K562 (cell line): ENCODE measurements at regions not wholly inside any gene's neighbourhood (a gene's known extent, or its start where the extent isn't known, plus 50 kb on each side); places are given as distances from the start of the nearest gene placed in this dataset.

Experiments
- ATAC-seq: fragments of 200-7000 bp; cut with Tn5 transposase; 3 replicates; pipeline ENCODE4 v1.9.1; 2020; ENCODE audit warnings: moderate library complexity
- BruUV-seq: library from RNA; stranded (reverse); fragments of 400-500 nt; replicated peaks from 2 replicates; lab custom pipeline; 2021; lab: Mats Ljungman, UMichigan
- CTCF ChIA-PET: fragments of 300-600 bp; formaldehyde crosslinking; extraction: SDS; loops from one replicate; lab custom pipeline; 2021; ENCODE audit warnings: low intra/inter-chr PET ratio; lab: Yijun Ruan, JAX
- POLR2A ChIA-PET: fragments of 300-600, 350-650 bp; sonication (Branson Sonifier 250); formaldehyde crosslinking; extraction: SDS; loops from one replicate; lab custom pipeline; 2021; ENCODE audit warnings: antibody characterized with exemption, inconsistent platforms; lab: Yijun Ruan, JAX
- DNase-seq, 4 experiments: peaks; one replicate each; pipeline versions ENCODE4 v3.0.0 to v3.0.0-alpha.2; 2011 to 2018; ENCODE audit warnings: low spot score in 3 of 4, mixed read lengths in 3 of 4; ENCODE audit errors: extremely low read depth in 1 of 4
- FAIRE-seq: peaks from 2 replicates; lab custom pipeline; 2011; peaks lifted over from hg19 to GRCh38; lab: Jason Lieb, UNC
- H2AFZ ChIP-seq: 2 replicates; pipeline ENCODE4 v1.6.0; 2011; ENCODE audit warnings: low read depth, low read length, control low read depth, inconsistent platforms
- H3K27ac ChIP-seq: fragments of 200-600 bp; 3 replicates; pipeline ENCODE4 v1.8.0; 2011; ENCODE audit warnings: low read depth, mild to moderate bottlenecking, control low read depth, inconsistent platforms, low read length, moderate library complexity, mixed read lengths; ENCODE audit errors: extremely low read depth
- H3K27me3 ChIP-seq, 2 experiments: fragments of 300-600 bp in 1 of 2; 2 replicates in 1 of 2; 3 replicates in 1 of 2; pipeline versions ENCODE4 v1.6.0 to v1.8.0; 2011; ENCODE audit warnings: inconsistent platforms in 2 of 2, low read length in 2 of 2, mild to moderate bottlenecking in 1 of 2, mixed read lengths in 1 of 2, moderate library complexity in 1 of 2; ENCODE audit not compliant: control insufficient read depth in 2 of 2, insufficient read depth in 2 of 2
- H3K36me3 ChIP-seq: fragments of 300-600 bp; 3 replicates; pipeline ENCODE4 v1.8.0; 2011; ENCODE audit warnings: mild to moderate bottlenecking, low read length, inconsistent platforms; ENCODE audit not compliant: control insufficient read depth, insufficient read depth
- H3K4me1 ChIP-seq, 2 experiments: fragments of 200-600 bp in 1 of 2; replicated peaks in 1 of 2; 2 replicates in 1 of 2; 3 replicates in 1 of 2; pipeline versions ENCODE4 v1.5.1 to v1.8.0; 2011; ENCODE audit warnings: inconsistent platforms in 2 of 2, low read length in 2 of 2, mild to moderate bottlenecking in 1 of 2, mixed read lengths in 1 of 2, moderate library complexity in 1 of 2; ENCODE audit not compliant: control insufficient read depth in 2 of 2, insufficient read depth in 2 of 2
- H3K4me2 ChIP-seq: 2 replicates; pipeline ENCODE4 v1.6.1; 2011; ENCODE audit warnings: low read length, control low read depth, inconsistent platforms, mixed read lengths; ENCODE audit not compliant: insufficient read depth
- H3K4me3 ChIP-seq: fragments of 200-600 bp; sonication (generic), shearing (Covaris generic); 2 replicates; pipeline ENCODE4 v1.5.1; 2016; ENCODE audit warnings: control low read depth, inconsistent platforms
- H3K79me2 ChIP-seq: fragments of 200-600 bp; 3 replicates; pipeline ENCODE4 v1.8.0; 2011; ENCODE audit warnings: low read length, inconsistent platforms; ENCODE audit not compliant: control insufficient read depth, insufficient read depth
- H3K9ac ChIP-seq, 2 experiments: 2 replicates each; pipeline versions ENCODE4 v1.6.0 to v1.6.1; 2011; ENCODE audit warnings: low read depth in 2 of 2, low read length in 2 of 2, control low read depth in 1 of 2, inconsistent platforms in 1 of 2, mild to moderate bottlenecking in 1 of 2, mixed read lengths in 1 of 2; ENCODE audit not compliant: insufficient read depth in 1 of 2
- H3K9me1 ChIP-seq: one replicate; pipeline ENCODE4 v1.6.0; 2011; ENCODE audit warnings: inconsistent platforms, mild to moderate bottlenecking, low read length, moderate library complexity; ENCODE audit not compliant: control insufficient read depth, insufficient read depth
- H3K9me3 ChIP-seq: replicated peaks from 2 replicates; pipeline ENCODE4 v1.5.1; 2011; ENCODE audit warnings: low read depth, low read length, inconsistent platforms; ENCODE audit not compliant: control insufficient read depth, insufficient read depth
- H4K20me1 ChIP-seq: replicated peaks from 2 replicates; pipeline ENCODE4 v1.6.1; 2011; ENCODE audit warnings: low read length, inconsistent platforms, mixed read lengths; ENCODE audit not compliant: control insufficient read depth, insufficient read depth
- CTCF ChIP-seq, 3 experiments: IDR thresholded peaks in 2 of 3; conservative IDR thresholded peaks in 1 of 3; 2 replicates each; pipeline ENCODE4 v1.5.1; 2011 to 2012; ENCODE audit warnings: low read length in 3 of 3, mild to moderate bottlenecking in 3 of 3, control low read depth in 2 of 3, improper control_type of control experiment in 1 of 3, inconsistent platforms in 1 of 3, low read depth in 1 of 3, mixed read lengths in 1 of 3, moderate library complexity in 1 of 3; ENCODE audit not compliant: insufficient read depth in 2 of 3
- ESRRB ChIP-seq: fragments of 250-450 bp; sonication (Bioruptor Pico); IDR thresholded peaks from 2 replicates; pipeline ENCODE4 v1.5.0; 2020; ENCODE audit warnings: mild to moderate bottlenecking, moderate library complexity, borderline replicate concordance
- GABPB2 ChIP-seq: fragments of 250-450 bp; sonication (Bioruptor Pico); conservative IDR thresholded peaks from 2 replicates; pipeline ENCODE4 v1.5.1; 2021; ENCODE audit warnings: mild to moderate bottlenecking
- GTF2F1 ChIP-seq: IDR thresholded peaks from 2 replicates; pipeline ENCODE4 v1.6.1; 2011; ENCODE audit warnings: low read depth, low read length, improper control_type of control experiment
- PRPF4 ChIP-seq: fragments of 200-400 bp; formaldehyde crosslinking; IDR thresholded peaks from one replicate; pipeline ENCODE4 v1.6.1; 2017; ENCODE audit warnings: low read length, low read depth, mild to moderate bottlenecking; ENCODE audit not compliant: insufficient read depth, poor library complexity, severe bottlenecking
- RBM39 ChIP-seq: fragments of 200-400 bp; formaldehyde crosslinking; optimal IDR thresholded peaks from 2 replicates; pipeline ENCODE3; 2018; ENCODE audit warnings: low read depth, low read length
- RHOXF2B ChIP-seq: fragments of 250-450 bp; sonication (Bioruptor Pico); conservative IDR thresholded peaks from 2 replicates; pipeline ENCODE4 v1.5.1; 2021
- STAG1 ChIP-seq: sonication (generic); formaldehyde crosslinking; IDR thresholded peaks from 2 replicates; pipeline ENCODE4 v1.5.0; 2020; ENCODE audit warnings: missing genetic modification reagents, borderline replicate concordance
- TEAD2 ChIP-seq: fragments of 450-650 bp; IDR thresholded peaks from 2 replicates; pipeline ENCODE4 v1.6.1; 2016; ENCODE audit warnings: missing genetic modification characterization, control low read depth, missing compliant biosample characterization
- TOE1 ChIP-seq, 2 experiments: fragments of 450-650 bp in 1 of 2; sonication (generic) in 1 of 2; formaldehyde crosslinking in 1 of 2; IDR thresholded peaks; 2 replicates each; pipeline versions ENCODE4 v1.7.1 to v1.8.0; 2016 to 2022; ENCODE audit warnings: borderline replicate concordance in 2 of 2, mild to moderate bottlenecking in 2 of 2, antibody characterized with exemption in 1 of 2, inconsistent platforms in 1 of 2, low read depth in 1 of 2, missing genetic modification reagents in 1 of 2, moderate library complexity in 1 of 2
- ZBTB34 ChIP-seq: fragments of 250-450 bp; sonication (Bioruptor Pico); IDR thresholded peaks from 2 replicates; pipeline ENCODE4 v1.8.0; 2021; ENCODE audit warnings: mild to moderate bottlenecking, moderate library complexity
- ZKSCAN1 ChIP-seq: fragments of 150-350 bp; IDR thresholded peaks from 2 replicates; pipeline ENCODE4 v1.6.1; 2016; ENCODE audit warnings: low read depth, low read length
- ZNF586 ChIP-seq: fragments of 450-650 bp; formaldehyde crosslinking; conservative IDR thresholded peaks from 2 replicates; pipeline ENCODE4 v1.4.0; 2020; ENCODE audit warnings: mild to moderate bottlenecking, moderate library complexity
- WGBS: fragments of 100-300 bp; shearing (Covaris generic); methylation state at CpG from one replicate; pipeline ENCODE4 v1.1.6; 2016; ENCODE audit warnings: low coverage, mixed read lengths; ENCODE audit not compliant: insufficient coverage; ENCODE audit errors: missing lambda C conversion rate; 5-methylcytosine and 5-hydroxymethylcytosine counted together
- in situ Hi-C: fragments of 300-500 bp; cut with MboI; formaldehyde crosslinking; loops from 4 replicates; pipeline ENCODE4 v1.15.0; 2018; ENCODE audit warnings: inconsistent platforms, mixed read lengths
- intact Hi-C: fragments of 100-400 bp; cut with micrococcal nuclease; formaldehyde crosslinking; loops from 2 replicates; pipeline ENCODE4 v1.14.2; 2022

GRCh38 chr13:61600360-61601033 is 184.8 kb upstream of the PCDH20 start:
- BruUV-seq = no TSS peak
- Histone ChIP-seq H3K79me2 (no peaks in the 10 kb centered on the region), H2AFZ (no peak overlapping the region), H3K27ac (no peak overlapping the region), H3K4me1 (no peaks in the 10 kb centered on the region), H3K4me2 (no peak overlapping the region), H3K4me3 (no peak overlapping the region), H3K9me1 (no peaks in the 10 kb centered on the region), H3K9me3 (no peaks in the 10 kb centered on the region), H3K36me3 (no peaks in the 10 kb centered on the region), H3K27me3 (no peaks in the 10 kb centered on the region), H3K9ac (no peak overlapping the region), H4K20me1 (no peaks in the 10 kb centered on the region)
- intact Hi-C loops (no loop called here), in situ Hi-C loops (no loop called here)
- FAIRE-seq (no peak), ATAC-seq (no peak), DNase-seq (no peak)
- ChIA-PET POLR2A (no interaction called here), CTCF (no interaction called here)
- TF ChIP-seq CTCF (IDR thresholded peaks at IDR 0.05 in 2 of 3, conservative IDR thresholded peaks at IDR 0.05 in 1 of 3; ENCODE audit: insufficient read depth in 2 of 3, low read depth in 1 of 3, low read length in 3 of 3) = no peak
- no peak for TF ChIP-seq GABPB2 (CRISPR knock-in tag)
- 0% methylated on average over 3 of the region's 3 CpGs for WGBS

- H4K20me1 ChIP-seq = no peaks in the 10 kb centered on the region
- no TSS peak for BruUV-seq
- intact Hi-C loops = no loop called here
- no peaks in the 10 kb centered on the region for H3K4me1 ChIP-seq
- 0% methylated on average over 2 of the region's 2 CpGs for WGBS
- ATAC-seq = no peak
- H3K9me3 ChIP-seq = no peaks in the 10 kb centered on the region
- no peaks in the 10 kb centered on the region for H3K36me3 ChIP-seq
- no peak overlapping the region for H2AFZ ChIP-seq
- no peak overlapping the region for H3K9ac ChIP-seq
- H3K27me3 ChIP-seq = no peaks in the 10 kb centered on the region
- no peak for DNase-seq
- H3K27ac ChIP-seq = no peak overlapping the region
- in situ Hi-C loops = no loop called here
- no peaks in the 10 kb centered on the region for H3K79me2 ChIP-seq
- H3K9me1 ChIP-seq = no peaks in the 10 kb centered on the region
- FAIRE-seq = no peak
- H3K4me2 ChIP-seq = no peak overlapping the region
- ChIA-PET POLR2A (no interaction called here), CTCF (no interaction called here)
- no peak overlapping the region for H3K4me3 ChIP-seq
- TF ChIP-seq ZKSCAN1 = no peak
- no peak for TF ChIP-seq RHOXF2B (CRISPR knock-in tag)
- no peak for TF ChIP-seq RBM39
- no peak for TF ChIP-seq ZNF586 (CRISPR knock-in tag)
- no peak for TF ChIP-seq ZBTB34
- no peak for TF ChIP-seq TEAD2 (tag)
- TF ChIP-seq ESRRB (CRISPR knock-in tag) = no peak
- no peak for TF ChIP-seq PRPF4
- TF ChIP-seq STAG1 = no peak
- TF ChIP-seq GTF2F1 = no peak
- TF ChIP-seq TOE1 (IDR thresholded peaks at IDR 0.05; ENCODE audit: borderline replicate concordance) = no peak
- no peak for TF ChIP-seq TOE1 (CRISPR knock-in tag; IDR thresholded peaks at IDR 0.05; ENCODE audit: borderline replicate concordance, low read depth)
Measured at GRCh38 chr13:61592489-61592888, 176.8 kb upstream of the PCDH20 start.
